CD4-positive, alpha-beta memory T cell (primary cell): ENCODE measurements at regions not wholly inside any gene's neighbourhood (a gene's known extent, or its start where the extent isn't known, plus 50 kb on each side); places are given as distances from the start of the nearest gene placed in this dataset.

Experiments
- CTCF ChIA-PET: fragments of 350-600 bp; sonication (Branson Sonifier 250); formaldehyde crosslinking; loops from one replicate; lab custom pipeline; 2021; ENCODE audit warnings: inconsistent platforms; ENCODE audit not compliant: partially characterized antibody; lab: Charles Lee
- POLR2A ChIA-PET: fragments of 350-600 bp; sonication (Branson Sonifier 250); formaldehyde crosslinking; loops from one replicate; lab custom pipeline; 2021; ENCODE audit not compliant: partially characterized antibody; lab: Charles Lee
- DNase-seq, 5 donors: peaks; one replicate each; pipeline versions ENCODE4 v3.0.0 to v3.0.0-alpha.2; 2020 to 2022; ENCODE audit warnings: mixed read lengths in 1 of 5
- H3K27ac ChIP-seq: one replicate; pipeline ENCODE4 v1.7.0; 2013; ENCODE audit warnings: low read depth, low read length
- H3K27me3 ChIP-seq: 2 replicates; pipeline ENCODE4 v1.7.0; 2013; ENCODE audit warnings: mild to moderate bottlenecking, low read length, moderate library complexity; ENCODE audit not compliant: insufficient read depth
- H3K36me3 ChIP-seq: 2 replicates; pipeline ENCODE4 v1.7.0; 2013; ENCODE audit warnings: mild to moderate bottlenecking, low read length, moderate library complexity; ENCODE audit not compliant: insufficient read depth
- H3K4me1 ChIP-seq: 2 replicates; pipeline ENCODE4 v1.7.0; 2013; ENCODE audit warnings: mild to moderate bottlenecking, low read length, moderate library complexity; ENCODE audit not compliant: insufficient read depth
- H3K4me3 ChIP-seq, 2 donors: one replicate each; pipeline ENCODE4 v1.7.0; 2013; ENCODE audit warnings: low read length in 2 of 2, mild to moderate bottlenecking in 1 of 2
- H3K9me3 ChIP-seq, 2 donors: one replicate each; pipeline ENCODE4 v1.7.0; 2013; ENCODE audit warnings: low read length in 2 of 2, control low read depth in 1 of 2; ENCODE audit not compliant: control insufficient read depth in 1 of 2
- H3K27ac Mint-ChIP-seq, 7 donors: one replicate each; pipeline ENCODE4 v1.8.0; 2020 to 2021; ENCODE audit warnings: mixed read lengths in 7 of 7, mild to moderate bottlenecking in 6 of 7, inconsistent platforms in 3 of 7, moderate library complexity in 3 of 7
- H3K27me3 Mint-ChIP-seq, 2 donors: one replicate each; pipeline ENCODE4 v1.8.0; 2020 to 2021; ENCODE audit warnings: mixed read lengths in 2 of 2
- H3K36me3 Mint-ChIP-seq, 2 donors: one replicate each; pipeline ENCODE4 v1.8.0; 2020 to 2021; ENCODE audit warnings: mixed read lengths in 2 of 2, inconsistent platforms in 1 of 2, mild to moderate bottlenecking in 1 of 2
- H3K4me1 Mint-ChIP-seq, 4 donors: one replicate each; pipeline ENCODE4 v1.8.0; 2020 to 2021; ENCODE audit warnings: mixed read lengths in 4 of 4, mild to moderate bottlenecking in 1 of 4
- H3K4me3 Mint-ChIP-seq, 8 donors: one replicate each; pipeline ENCODE4 v1.8.0; 2020 to 2021; ENCODE audit warnings: mixed read lengths in 8 of 8, mild to moderate bottlenecking in 7 of 8, moderate library complexity in 6 of 8, inconsistent platforms in 3 of 8
- H3K9me3 Mint-ChIP-seq, 8 donors: one replicate each; pipeline ENCODE4 v1.8.0; 2020 to 2021; ENCODE audit warnings: mixed read lengths in 8 of 8, mild to moderate bottlenecking in 5 of 8, inconsistent platforms in 3 of 8, moderate library complexity in 1 of 8
- intact Hi-C: fragments of 100-400 bp; cut with micrococcal nuclease; formaldehyde crosslinking; loops from one replicate; pipeline ENCODE4 v1.15.1; 2023

GRCh38 chr12:63056649-63057048, 94.4 kb downstream of the AVPR1A start:
- no peaks in the 10 kb centered on the region for H3K9me3 ChIP-seq
- H3K27ac Mint-ChIP-seq: no peak overlapping the region
- no peaks in the 10 kb centered on the region for H3K27me3 ChIP-seq
- H3K4me3 ChIP-seq: no peak overlapping the region
- no peaks in the 10 kb centered on the region for H3K27me3 Mint-ChIP-seq
- H3K27ac ChIP-seq: no peak overlapping the region
- DNase-seq: no peak
- intact Hi-C loops: no loop called here
- peaks cover 0 to 4% (median 0%) of the 10 kb centered on the region in 8 donors for H3K9me3 Mint-ChIP-seq
- H3K4me1 Mint-ChIP-seq: no peaks in the 10 kb centered on the region
- ChIA-PET CTCF (no interaction called here), POLR2A (no interaction called here)
- H3K4me1 ChIP-seq: no peaks in the 10 kb centered on the region
- no peaks in the 10 kb centered on the region for H3K36me3 Mint-ChIP-seq
- no peak overlapping the region for H3K4me3 Mint-ChIP-seq
- no peaks in the 10 kb centered on the region for H3K36me3 ChIP-seq

- no peaks in the 10 kb centered on the region for H3K36me3 Mint-ChIP-seq
- ChIA-PET CTCF (no interaction called here), POLR2A (no interaction called here)
- Histone ChIP-seq H3K27ac (no peak overlapping the region), H3K4me3 (no peak overlapping the region), H3K9me3 (no peaks in the 10 kb centered on the region), H3K27me3 (no peaks in the 10 kb centered on the region), H3K4me1 (no peaks in the 10 kb centered on the region), H3K36me3 (no peaks in the 10 kb centered on the region)
- H3K4me3 Mint-ChIP-seq: no peak overlapping the region
- intact Hi-C loops: no loop called here
- no peaks in the 10 kb centered on the region for H3K4me1 Mint-ChIP-seq
- H3K27ac Mint-ChIP-seq: no peak overlapping the region
- no peak for DNase-seq
- H3K9me3 Mint-ChIP-seq: peaks cover 0 to 4% (median under 1%) of the 10 kb centered on the region in 8 donors
- H3K27me3 Mint-ChIP-seq: peaks cover 0 to 4% of the 10 kb centered on the region in 2 donors
These were observed 98.3 kb downstream of the AVPR1A start for GRCh38 chr12:63052696-63053095.

- Mint-ChIP-seq H3K27ac (no peak overlapping the region), H3K4me3 (no peak overlapping the region), H3K9me3 (peaks cover 0 to 3% (median 0%) of the 10 kb centered on the region in 8 donors), H3K27me3 (peaks cover 0 to 4% of the 10 kb centered on the region in 2 donors), H3K36me3 (no peaks in the 10 kb centered on the region), H3K4me1 (no peaks in the 10 kb centered on the region)
- no peak for DNase-seq
- H3K9me3 ChIP-seq: no peaks in the 10 kb centered on the region
- H3K36me3 ChIP-seq: no peaks in the 10 kb centered on the region
- H3K27me3 ChIP-seq: no peaks in the 10 kb centered on the region
- no peak overlapping the region for H3K27ac ChIP-seq
- CTCF ChIA-PET: no interaction called here
- H3K4me1 ChIP-seq: no peaks in the 10 kb centered on the region
- H3K4me3 ChIP-seq: no peak overlapping the region
- POLR2A ChIA-PET: no interaction called here
- intact Hi-C loops: no loop called here
These were observed 103.9 kb downstream of the AVPR1A start for GRCh38 chr12:63047146-63047545.

GRCh38 chr12:63045020-63045860, 105.8 kb downstream of the AVPR1A start:
- no peaks in the 10 kb centered on the region for H3K27me3 ChIP-seq
- Mint-ChIP-seq H3K27ac (no peak overlapping the region), H3K27me3 (peaks cover 0 to 2% of the 10 kb centered on the region in 2 donors), H3K4me3 (no peak overlapping the region), H3K36me3 (no peaks in the 10 kb centered on the region), H3K9me3 (peaks cover 0 to 3% (median 0%) of the 10 kb centered on the region in 8 donors), H3K4me1 (no peaks in the 10 kb centered on the region)
- no peak overlapping the region for H3K27ac ChIP-seq
- H3K36me3 ChIP-seq: no peaks in the 10 kb centered on the region
- no peak overlapping the region for H3K4me3 ChIP-seq
- intact Hi-C loops: no loop called here
- DNase-seq: no peak
- POLR2A ChIA-PET: no interaction called here
- no peaks in the 10 kb centered on the region for H3K9me3 ChIP-seq
- CTCF ChIA-PET: no interaction called here
- H3K4me1 ChIP-seq: no peaks in the 10 kb centered on the region

- H3K9me3 ChIP-seq: no peaks in the 10 kb centered on the region
- H3K4me3 Mint-ChIP-seq: no peak overlapping the region
- intact Hi-C loops: no loop called here
- ChIA-PET CTCF (no interaction called here), POLR2A (no interaction called here)
- no peaks in the 10 kb centered on the region for H3K36me3 Mint-ChIP-seq
- H3K27ac Mint-ChIP-seq: no peak overlapping the region
- H3K27ac ChIP-seq: no peak overlapping the region
- DNase-seq: no peak
- H3K27me3 Mint-ChIP-seq: no peaks in the 10 kb centered on the region
- no peaks in the 10 kb centered on the region for H3K36me3 ChIP-seq
- no peak overlapping the region for H3K4me3 ChIP-seq
- no peaks in the 10 kb centered on the region for H3K4me1 Mint-ChIP-seq
- H3K9me3 Mint-ChIP-seq: no peaks in the 10 kb centered on the region
- H3K4me1 ChIP-seq: no peaks in the 10 kb centered on the region
- H3K27me3 ChIP-seq: no peaks in the 10 kb centered on the region
These were observed 107.7 kb upstream of the PPM1H start for GRCh38 chr12:63042646-63043045.

- Histone ChIP-seq H3K4me3 (no peak overlapping the region), H3K27ac (no peak overlapping the region), H3K4me1 (no peaks in the 10 kb centered on the region), H3K9me3 (no peaks in the 10 kb centered on the region), H3K27me3 (no peaks in the 10 kb centered on the region), H3K36me3 (no peaks in the 10 kb centered on the region)
- Mint-ChIP-seq H3K27me3 (no peaks in the 10 kb centered on the region), H3K36me3 (no peaks in the 10 kb centered on the region), H3K4me1 (no peaks in the 10 kb centered on the region), H3K4me3 (no peak overlapping the region), H3K27ac (no peak overlapping the region), H3K9me3 (peaks cover 0 to 2% (median 0%) of the 10 kb centered on the region in 8 donors)
- intact Hi-C loops: no loop called here
- POLR2A ChIA-PET: no interaction called here
- CTCF ChIA-PET: no interaction called here
- DNase-seq: no peak
These were observed 106.7 kb upstream of the PPM1H start for GRCh38 chr12:63041601-63042000.

GRCh38 chr12:63040526-63041220, 105.7 kb upstream of the PPM1H start:
- intact Hi-C loops: no loop called here

More at GRCh38 chr12:63040526-63041220, 105.7 kb upstream of the PPM1H start:
- Mint-ChIP-seq H3K27ac (no peak overlapping the region), H3K36me3 (no peaks in the 10 kb centered on the region), H3K27me3 (no peaks in the 10 kb centered on the region), H3K4me3 (no peak overlapping the region), H3K9me3 (peaks cover 0 to 2% (median 0%) of the 10 kb centered on the region in 8 donors), H3K4me1 (no peaks in the 10 kb centered on the region)
- Histone ChIP-seq H3K4me3 (no peak overlapping the region), H3K9me3 (no peaks in the 10 kb centered on the region), H3K4me1 (no peaks in the 10 kb centered on the region), H3K27me3 (no peaks in the 10 kb centered on the region), H3K36me3 (no peaks in the 10 kb centered on the region), H3K27ac (no peak overlapping the region)
- ChIA-PET POLR2A (no interaction called here), CTCF (no interaction called here)
- DNase-seq: no peak
